H1 (cell line): ENCODE measurements at regions not wholly inside any gene's neighbourhood (a gene's known extent, or its start where the extent isn't known, plus 50 kb on each side); places are given as distances from the start of the nearest gene placed in this dataset.

Experiments
- CTCF ChIA-PET: fragments of 300-600 bp; sonication (Branson Sonifier 250); formaldehyde crosslinking; loops from one replicate; lab custom pipeline; 2021; ENCODE audit not compliant: partially characterized antibody; lab: Charles Lee
- POLR2A ChIA-PET: fragments of 300-600 bp; sonication (Branson Sonifier 250); formaldehyde crosslinking; loops from one replicate; lab custom pipeline; 2021; ENCODE audit warnings: inconsistent platforms; ENCODE audit not compliant: partially characterized antibody; lab: Charles Lee
- DNase-seq, 2 experiments: peaks; one replicate each; pipeline versions ENCODE4 v3.0.0 to v3.0.0-alpha.2; 2010 to 2022; ENCODE audit warnings: low spot score in 2 of 2, low read depth in 1 of 2, mixed read lengths in 1 of 2
- FAIRE-seq: peaks from 2 replicates; lab custom pipeline; 2011; peaks lifted over from hg19 to GRCh38; lab: Jason Lieb, UNC
- H2AFZ ChIP-seq: 2 replicates; pipeline ENCODE4 v1.8.1; 2012; ENCODE audit warnings: low read length, inconsistent platforms
- H2AK5ac ChIP-seq: 2 replicates; pipeline ENCODE4 v1.6.1; 2013; ENCODE audit warnings: low read depth, low read length
- H2BK120ac ChIP-seq: replicated peaks from 2 replicates; pipeline ENCODE3; 2013; ENCODE audit warnings: low read depth, low read length, inconsistent platforms
- H2BK12ac ChIP-seq: 2 replicates; pipeline ENCODE4 v1.6.1; 2013; ENCODE audit warnings: low read depth, low read length
- H2BK15ac ChIP-seq: 2 replicates; pipeline ENCODE4 v1.6.1; 2013; ENCODE audit warnings: low read length
- H2BK20ac ChIP-seq: 2 replicates; pipeline ENCODE4 v1.6.1; 2013; ENCODE audit warnings: low read length
- H2BK5ac ChIP-seq: 2 replicates; pipeline ENCODE4 v1.6.1; 2013; ENCODE audit warnings: low read depth, low read length
- H3K14ac ChIP-seq: 2 replicates; pipeline ENCODE4 v1.6.1; 2013; ENCODE audit warnings: inconsistent platforms; ENCODE audit not compliant: insufficient read length
- H3K18ac ChIP-seq: 2 replicates; pipeline ENCODE4 v1.6.1; 2013; ENCODE audit warnings: low read length; ENCODE audit errors: extremely low read depth
- H3K23ac ChIP-seq: 2 replicates; pipeline ENCODE4 v1.6.1; 2013; ENCODE audit warnings: inconsistent platforms; ENCODE audit not compliant: insufficient read length
- H3K23me2 ChIP-seq: 2 replicates; pipeline ENCODE4 v1.6.1; 2013; ENCODE audit warnings: low read depth, low read length
- H3K27ac ChIP-seq: 2 replicates; pipeline ENCODE4 v1.6.1; 2011; ENCODE audit warnings: low read depth, low read length, inconsistent platforms
- H3K27me3 ChIP-seq, 4 experiments: replicated peaks in 1 of 4; 1 replicate in 1 of 4; 2 replicates in 3 of 4; pipeline versions ENCODE4 v1.6.1 to v1.8.1; 2011 to 2013; ENCODE audit warnings: low read length in 3 of 4, mild to moderate bottlenecking in 3 of 4, inconsistent platforms in 2 of 4, mixed read lengths in 2 of 4, moderate library complexity in 1 of 4; ENCODE audit not compliant: control insufficient read depth in 3 of 4, insufficient read depth in 3 of 4; ENCODE audit errors: extremely low read depth in 1 of 4
- H3K36me3 ChIP-seq, 4 experiments: 2 replicates each; pipeline versions ENCODE4 v1.6.1 to v1.8.1; 2011 to 2013; ENCODE audit warnings: mild to moderate bottlenecking in 4 of 4, low read length in 3 of 4, moderate library complexity in 2 of 4, control low read depth in 1 of 4, inconsistent platforms in 1 of 4; ENCODE audit not compliant: insufficient read depth in 4 of 4, control insufficient read depth in 2 of 4
- H3K4ac ChIP-seq: replicated peaks from 2 replicates; pipeline ENCODE3; 2013; ENCODE audit warnings: low read length, low read depth, mixed read lengths, inconsistent platforms; ENCODE audit not compliant: insufficient read length
- H3K4me1 ChIP-seq, 4 experiments: replicated peaks in 1 of 4; 1 replicate in 1 of 4; 2 replicates in 3 of 4; pipeline versions ENCODE4 v1.6.1 to v1.8.1; 2011 to 2013; ENCODE audit warnings: low read length in 3 of 4, inconsistent platforms in 2 of 4, mixed read lengths in 1 of 4; ENCODE audit not compliant: insufficient read depth in 4 of 4, control insufficient read depth in 3 of 4
- H3K4me2 ChIP-seq, 2 experiments: 2 replicates each; pipeline versions ENCODE4 v1.6.1 to v1.8.1; 2011 to 2013; ENCODE audit warnings: low read depth in 2 of 2, low read length in 2 of 2, control low read depth in 1 of 2, inconsistent platforms in 1 of 2, mild to moderate bottlenecking in 1 of 2; ENCODE audit not compliant: insufficient read depth in 1 of 2
- H3K4me3 ChIP-seq, 4 experiments: fragments of 200-600, 300-600 bp in 1 of 4; sonication (generic), shearing (Covaris generic), sonication (Bioruptor Twin) in 1 of 4; 2 replicates each; pipeline versions ENCODE4 v1.5.1 to v1.8.1; 2011 to 2016; ENCODE audit warnings: low read length in 4 of 4, low read depth in 3 of 4, control low read depth in 2 of 4, inconsistent platforms in 2 of 4, mild to moderate bottlenecking in 2 of 4, mixed read lengths in 1 of 4, moderate library complexity in 1 of 4; ENCODE audit not compliant: insufficient read depth in 2 of 4; ENCODE audit errors: extremely low read depth in 1 of 4
- H3K56ac ChIP-seq: replicated peaks from 2 replicates; pipeline ENCODE3; 2013; ENCODE audit warnings: low read depth, mild to moderate bottlenecking, mixed read lengths, low read length, inconsistent platforms; ENCODE audit not compliant: insufficient read length
- H3K79me1 ChIP-seq: 2 replicates; pipeline ENCODE4 v1.6.1; 2013; ENCODE audit warnings: low read depth, low read length, control low read depth
- H3K79me2 ChIP-seq, 2 experiments: 2 replicates each; pipeline versions ENCODE4 v1.6.1 to v1.8.1; 2012 to 2013; ENCODE audit warnings: low read length in 2 of 2, mild to moderate bottlenecking in 2 of 2, inconsistent platforms in 1 of 2; ENCODE audit not compliant: insufficient read depth in 2 of 2, control insufficient read depth in 1 of 2
- H3K9ac ChIP-seq, 4 experiments: replicated peaks in 1 of 4; 1 replicate in 1 of 4; 2 replicates in 3 of 4; pipeline versions ENCODE4 v1.6.1 to v1.8.1; 2011 to 2013; ENCODE audit warnings: low read depth in 3 of 4, low read length in 3 of 4, control low read depth in 2 of 4, mild to moderate bottlenecking in 2 of 4, moderate library complexity in 2 of 4, inconsistent platforms in 1 of 4; ENCODE audit errors: extremely low read depth in 1 of 4
- H3K9me3 ChIP-seq, 2 experiments: 2 replicates each; pipeline versions ENCODE4 v1.6.1 to v1.8.1; 2012 to 2013; ENCODE audit warnings: mild to moderate bottlenecking in 2 of 2, moderate library complexity in 2 of 2, control low read depth in 1 of 2, inconsistent platforms in 1 of 2, low read depth in 1 of 2, low read length in 1 of 2, mixed read lengths in 1 of 2; ENCODE audit not compliant: insufficient read depth in 2 of 2
- H4K20me1 ChIP-seq, 2 experiments: replicated peaks in 1 of 2; 2 replicates each; pipeline versions ENCODE3 to v1.8.1; 2011 to 2013; ENCODE audit warnings: inconsistent platforms in 2 of 2, low read length in 2 of 2, mild to moderate bottlenecking in 1 of 2; ENCODE audit not compliant: insufficient read depth in 2 of 2, control insufficient read depth in 1 of 2
- H4K5ac ChIP-seq: 2 replicates; pipeline ENCODE4 v1.6.1; 2013; ENCODE audit warnings: low read length, low read depth, mixed read lengths, inconsistent platforms; ENCODE audit not compliant: insufficient read length
- H4K8ac ChIP-seq: 2 replicates; pipeline ENCODE4 v1.8.0; 2013; ENCODE audit warnings: mild to moderate bottlenecking, moderate library complexity, low read length, inconsistent platforms; ENCODE audit not compliant: insufficient read depth; ENCODE audit errors: extremely low read depth
- H4K91ac ChIP-seq: replicated peaks from 2 replicates; pipeline ENCODE3; 2013; ENCODE audit warnings: low read length, mixed read lengths, inconsistent platforms; ENCODE audit not compliant: insufficient read length
- CHD2 ChIP-seq: IDR thresholded peaks from 2 replicates; pipeline ENCODE4 v1.6.1; 2012; ENCODE audit warnings: low read length, improper control_type of control experiment
- RBBP5 ChIP-seq: IDR thresholded peaks from 2 replicates; pipeline ENCODE4 v1.7.1; 2012; ENCODE audit warnings: low read depth, mild to moderate bottlenecking, inconsistent platforms, low read length, moderate library complexity, borderline replicate concordance
- WGBS, 2 experiments: shearing (Covaris generic) in 1 of 2; methylation state at CpG; one replicate each; pipeline versions ENCODE4 v1.1.6 to v1.1.7; 2013 to 2015; ENCODE audit warnings: low lambda C conversion rate in 2 of 2, mixed read lengths in 2 of 2, inconsistent platforms in 1 of 2, low coverage in 1 of 2, missing lambda C conversion rate in 1 of 2; ENCODE audit not compliant: insufficient replicate concordance in 2 of 2, insufficient coverage in 1 of 2, insufficient read length in 1 of 2; ENCODE audit errors: extremely low coverage in 1 of 2, missing lambda C conversion rate in 1 of 2; 5-methylcytosine and 5-hydroxymethylcytosine counted together

DNA sequence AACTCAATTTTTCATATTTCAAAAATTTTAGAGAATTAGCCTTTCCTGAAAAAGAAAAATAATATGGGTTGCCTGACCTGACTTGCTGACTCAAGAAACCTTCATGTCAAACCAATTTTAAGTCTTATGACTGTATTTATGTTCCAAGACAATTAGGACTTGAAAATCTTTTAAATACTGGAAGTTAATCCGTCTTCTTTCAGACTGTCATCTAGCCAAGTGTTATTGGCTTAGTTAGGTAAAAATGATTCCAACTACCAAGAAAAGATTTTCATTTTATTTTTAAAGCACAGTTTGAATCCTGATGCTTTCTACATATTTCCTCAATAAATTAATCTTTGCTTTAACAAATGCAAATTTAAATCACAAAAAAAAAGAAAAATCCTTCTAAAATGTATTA is 337.6 kb downstream of the SLITRK6 start:
- H2AK5ac ChIP-seq: no peak overlapping the region
- no peaks in the 10 kb centered on the region for H3K79me1 ChIP-seq
- no peak overlapping the region for H2BK5ac ChIP-seq
- FAIRE-seq: no peak
- no peak overlapping the region for H3K23ac ChIP-seq
- H2BK15ac ChIP-seq: no peak overlapping the region
- no peaks in the 10 kb centered on the region for H3K4me1 ChIP-seq
- no peak overlapping the region for H3K14ac ChIP-seq
- H2BK12ac ChIP-seq: no peak overlapping the region
- ChIA-PET CTCF (no interaction called here), POLR2A (no interaction called here)
- no peaks in the 10 kb centered on the region for H3K23me2 ChIP-seq
- H2AFZ ChIP-seq: no peak overlapping the region
- H4K20me1 ChIP-seq: no peaks in the 10 kb centered on the region
- peaks cover 0 to 3% (median 1%) of the 10 kb centered on the region in 4 experiments; a peak in 2 of 8 replicates for H3K36me3 ChIP-seq
- H3K56ac ChIP-seq: no peak overlapping the region
- H3K4me2 ChIP-seq: no peak overlapping the region
- peaks cover 12 to 13% of the 10 kb centered on the region in 2 experiments for H3K9me3 ChIP-seq
- H3K9ac ChIP-seq: no peak overlapping the region
- no peak overlapping the region for H4K5ac ChIP-seq
- no peak overlapping the region for H3K18ac ChIP-seq
- DNase-seq: no peak
- no peak overlapping the region for H2BK120ac ChIP-seq
- no peak overlapping the region for H4K91ac ChIP-seq
- H3K79me2 ChIP-seq: no peaks in the 10 kb centered on the region
- no peaks in the 10 kb centered on the region for H3K27me3 ChIP-seq
- no peak overlapping the region for H4K8ac ChIP-seq
- 96% methylated on average over 1 of the region's 1 CpG; no CpG with 5 or more reads in 1 of the 2 experiments for WGBS, 2 experiments
- no peak overlapping the region for H3K4me3 ChIP-seq
- H3K27ac ChIP-seq: no peak overlapping the region
- H2BK20ac ChIP-seq: no peak overlapping the region
- H3K4ac ChIP-seq: no peak overlapping the region
- TF ChIP-seq CHD2: no peak
- no peak for TF ChIP-seq RBBP5
